ENCODE measurements at regions not wholly inside any gene's neighbourhood (a gene's known extent, or its start where the extent isn't known, plus 50 kb on each side); places are given as distances from the start of the nearest gene placed in this dataset.

DNA sequence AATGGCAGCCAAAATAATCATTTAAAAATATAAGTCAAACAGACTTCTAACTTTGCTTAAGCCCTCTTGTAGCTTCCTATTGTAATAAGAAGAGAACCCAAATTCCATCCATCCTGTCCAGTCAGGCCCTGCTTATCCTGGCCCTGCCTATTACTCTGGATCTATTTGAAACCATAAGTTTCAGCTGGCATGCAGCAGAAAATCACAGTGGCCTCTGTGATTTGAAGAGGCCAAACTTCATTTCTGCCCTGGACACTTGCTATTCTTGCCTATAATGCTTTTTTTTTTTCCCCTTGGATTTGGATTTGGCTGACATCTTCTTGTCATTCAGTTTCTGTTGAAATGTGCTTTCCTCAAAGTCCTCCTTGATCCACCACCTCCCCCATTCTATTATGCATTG lies 642.8 kb downstream of the USP25 start:
- TF ChIP-seq CTCF (IDR thresholded peaks at IDR 0.05 in 4 of 5, conservative IDR thresholded peaks at IDR 0.05 in 1 of 5) (no peak), POLR2A (IDR thresholded peaks at IDR 0.05) (no peak)

All from gastrocnemius medialis (tissue), 4 donors.